Activated CD4-positive, alpha-beta T cell treated with anti-CD3 and anti-CD28 coated beads for 4 hours (primary cell): ENCODE measurements at regions not wholly inside any gene's neighbourhood (a gene's known extent, or its start where the extent isn't known, plus 50 kb on each side); places are given as distances from the start of the nearest gene placed in this dataset.
"Not testable (repeated sequence)": the region's sequence is repeated elsewhere in the genome, so short reads cannot be mapped to it uniquely, and the experiment has no call there.

Experiments
- DNase-seq, 2 donors: peaks; one replicate each; pipeline ENCODE4 v3.0.0-alpha.2; 2020

- DNase-seq, result no peak
Measured at GRCh38 chr11:38700111-38700510, 2102.1 kb upstream of the RAG2 start.

- no peak for DNase-seq
Measured at GRCh38 chr11:38693306-38693705, 2095.3 kb upstream of the RAG2 start.

- DNase-seq, result not testable (repeated sequence)
Measured at GRCh38 chr11:38690211-38690610, 2092.2 kb upstream of the RAG2 start.

GRCh38 chr11:38687008-38687407 lies 2089.0 kb upstream of the RAG2 start:
- no peak for DNase-seq

GRCh38 chr11:38683484-38683883 lies 2085.4 kb upstream of the RAG2 start:
- no peak for DNase-seq

- DNase-seq, result no peak
Measured at GRCh38 chr11:38680746-38681145, 2082.7 kb upstream of the RAG2 start.

GRCh38 chr11:38680166-38680565 lies 2082.1 kb upstream of the RAG2 start:
- no peak for DNase-seq

- DNase-seq, result no peak
Measured at GRCh38 chr11:38672445-38672844, 2074.4 kb upstream of the RAG2 start.

- DNase-seq, result no peak
Measured at GRCh38 chr11:38667359-38667758, 2069.3 kb upstream of the RAG2 start.

GRCh38 chr11:38648604-38649003 lies 2050.6 kb upstream of the RAG2 start:
- no peak for DNase-seq

- DNase-seq, result no peak
Measured at GRCh38 chr11:38646382-38646781, 2048.3 kb upstream of the RAG2 start.

- no peak for DNase-seq
Measured at GRCh38 chr11:38640854-38641253, 2042.8 kb upstream of the RAG2 start.

- no peak for DNase-seq
Measured at GRCh38 chr11:38612701-38613100, 2014.7 kb upstream of the RAG2 start.

- DNase-seq, result not testable (repeated sequence)
Measured at GRCh38 chr11:38601371-38601770, 2003.3 kb upstream of the RAG2 start.

- no peak for DNase-seq
Measured at GRCh38 chr11:38598418-38598817, 2000.4 kb upstream of the RAG2 start.

- DNase-seq, result not testable (repeated sequence)
Measured at GRCh38 chr11:38595359-38596016, 1997.5 kb upstream of the RAG2 start.

- DNase-seq, result no peak
Measured at GRCh38 chr11:38594895-38595294, 1996.9 kb upstream of the RAG2 start.

GRCh38 chr11:38593649-38594048 lies 1995.6 kb upstream of the RAG2 start:
- no peak for DNase-seq

GRCh38 chr11:38582756-38583155 lies 1984.7 kb upstream of the RAG2 start:
- DNase-seq, result no peak

GRCh38 chr11:38582151-38582550 lies 1984.1 kb upstream of the RAG2 start:
- DNase-seq, result no peak

- no peak for DNase-seq
Measured at GRCh38 chr11:38577769-38578168, 1979.7 kb upstream of the RAG2 start.

GRCh38 chr11:38562562-38562961 lies 1964.5 kb upstream of the RAG2 start:
- DNase-seq, result no peak

GRCh38 chr11:38553148-38553547 lies 1955.1 kb upstream of the RAG2 start:
- no peak for DNase-seq

- DNase-seq, result no peak
Measured at GRCh38 chr11:38547462-38547861, 1949.4 kb upstream of the RAG2 start.

- no peak for DNase-seq
Measured at GRCh38 chr11:38543986-38544385, 1946.0 kb upstream of the RAG2 start.
